SK-N-SH treated with all-trans-retinoic acid at 6 μM for 48 hours (cell line): ENCODE measurements at regions not wholly inside any gene's neighbourhood (a gene's known extent, or its start where the extent isn't known, plus 50 kb on each side); places are given as distances from the start of the nearest gene placed in this dataset.

Experiments used
- ESRRG ChIP-seq: fragments of 250-450 bp; sonication (Bioruptor Pico); IDR thresholded peaks from 2 replicates; pipeline ENCODE4 v1.6.1; 2021; ENCODE audit warnings: mild to moderate bottlenecking
- TCF4 ChIP-seq: fragments of 250-450 bp; sonication (Bioruptor Pico); IDR thresholded peaks from 2 replicates; pipeline ENCODE4 v1.8.0; 2021; ENCODE audit warnings: mild to moderate bottlenecking, moderate library complexity, borderline replicate concordance
- TF ChIP-seq, protein P1 (sequence below): fragments of 250-450 bp; sonication (Bioruptor Pico); IDR thresholded peaks from 2 replicates; pipeline ENCODE4 v1.5.1; 2021; ENCODE audit warnings: mild to moderate bottlenecking, moderate library complexity
- TF ChIP-seq, protein P2 (sequence below): fragments of 250-450 bp; sonication (Bioruptor Pico); IDR thresholded peaks from 2 replicates; pipeline ENCODE4 v1.5.0; 2020; ENCODE audit warnings: mild to moderate bottlenecking, moderate library complexity

DNA sequence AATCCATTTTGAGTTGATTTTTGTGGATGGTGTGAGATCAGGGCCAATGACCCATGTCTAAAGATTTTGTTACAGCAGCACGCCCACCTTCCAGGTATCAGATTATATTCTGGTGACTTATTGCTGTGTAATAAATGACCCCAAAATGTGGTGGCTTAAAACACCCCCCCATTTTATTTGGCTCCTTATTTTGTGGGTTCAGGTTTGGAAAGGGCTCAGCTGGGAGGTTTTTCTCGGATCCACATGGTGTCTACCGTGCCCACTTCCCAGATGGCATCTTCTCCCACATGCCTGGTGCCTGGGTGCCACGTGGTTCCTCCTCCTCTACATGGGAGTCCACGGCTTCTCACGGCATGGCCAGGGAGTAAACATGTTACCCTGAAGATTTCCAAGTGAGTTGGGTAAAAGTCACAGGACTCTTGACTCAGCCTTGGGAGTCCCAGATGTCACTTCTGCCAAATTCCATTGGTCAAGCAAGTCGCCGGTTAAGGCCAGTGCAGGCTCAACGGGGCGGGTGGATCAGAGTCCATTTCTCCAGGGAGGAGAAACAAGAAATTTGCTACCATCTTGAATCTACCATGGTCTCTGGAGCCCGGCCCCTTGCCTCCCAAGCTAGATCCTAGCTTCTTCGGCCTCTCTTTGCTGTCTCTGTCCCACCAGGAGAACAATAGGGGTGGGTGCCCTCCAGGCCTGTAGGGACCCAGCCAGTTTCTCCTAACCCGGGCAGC is 214.3 kb downstream of the KIF26A start:
- TF ChIP-seq, protein P1, sequence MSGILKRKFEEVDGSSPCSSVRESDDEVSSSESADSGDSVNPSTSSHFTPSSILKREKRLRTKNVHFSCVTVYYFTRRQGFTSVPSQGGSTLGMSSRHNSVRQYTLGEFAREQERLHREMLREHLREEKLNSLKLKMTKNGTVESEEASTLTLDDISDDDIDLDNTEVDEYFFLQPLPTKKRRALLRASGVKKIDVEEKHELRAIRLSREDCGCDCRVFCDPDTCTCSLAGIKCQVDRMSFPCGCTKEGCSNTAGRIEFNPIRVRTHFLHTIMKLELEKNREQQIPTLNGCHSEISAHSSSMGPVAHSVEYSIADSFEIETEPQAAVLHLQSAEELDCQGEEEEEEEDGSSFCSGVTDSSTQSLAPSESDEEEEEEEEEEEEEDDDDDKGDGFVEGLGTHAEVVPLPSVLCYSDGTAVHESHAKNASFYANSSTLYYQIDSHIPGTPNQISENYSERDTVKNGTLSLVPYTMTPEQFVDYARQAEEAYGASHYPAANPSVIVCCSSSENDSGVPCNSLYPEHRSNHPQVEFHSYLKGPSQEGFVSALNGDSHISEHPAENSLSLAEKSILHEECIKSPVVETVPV (CRISPR knock-in tag), result no peak
- TF ChIP-seq, protein P2, sequence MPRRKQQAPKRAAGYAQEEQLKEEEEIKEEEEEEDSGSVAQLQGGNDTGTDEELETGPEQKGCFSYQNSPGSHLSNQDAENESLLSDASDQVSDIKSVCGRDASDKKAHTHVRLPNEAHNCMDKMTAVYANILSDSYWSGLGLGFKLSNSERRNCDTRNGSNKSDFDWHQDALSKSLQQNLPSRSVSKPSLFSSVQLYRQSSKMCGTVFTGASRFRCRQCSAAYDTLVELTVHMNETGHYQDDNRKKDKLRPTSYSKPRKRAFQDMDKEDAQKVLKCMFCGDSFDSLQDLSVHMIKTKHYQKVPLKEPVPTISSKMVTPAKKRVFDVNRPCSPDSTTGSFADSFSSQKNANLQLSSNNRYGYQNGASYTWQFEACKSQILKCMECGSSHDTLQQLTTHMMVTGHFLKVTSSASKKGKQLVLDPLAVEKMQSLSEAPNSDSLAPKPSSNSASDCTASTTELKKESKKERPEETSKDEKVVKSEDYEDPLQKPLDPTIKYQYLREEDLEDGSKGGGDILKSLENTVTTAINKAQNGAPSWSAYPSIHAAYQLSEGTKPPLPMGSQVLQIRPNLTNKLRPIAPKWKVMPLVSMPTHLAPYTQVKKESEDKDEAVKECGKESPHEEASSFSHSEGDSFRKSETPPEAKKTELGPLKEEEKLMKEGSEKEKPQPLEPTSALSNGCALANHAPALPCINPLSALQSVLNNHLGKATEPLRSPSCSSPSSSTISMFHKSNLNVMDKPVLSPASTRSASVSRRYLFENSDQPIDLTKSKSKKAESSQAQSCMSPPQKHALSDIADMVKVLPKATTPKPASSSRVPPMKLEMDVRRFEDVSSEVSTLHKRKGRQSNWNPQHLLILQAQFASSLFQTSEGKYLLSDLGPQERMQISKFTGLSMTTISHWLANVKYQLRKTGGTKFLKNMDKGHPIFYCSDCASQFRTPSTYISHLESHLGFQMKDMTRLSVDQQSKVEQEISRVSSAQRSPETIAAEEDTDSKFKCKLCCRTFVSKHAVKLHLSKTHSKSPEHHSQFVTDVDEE, result no peak
- TF ChIP-seq ESRRG (no peak), TCF4 (no peak)
